AG08395 (cell line): ENCODE measurements at regions not wholly inside any gene's neighbourhood (a gene's known extent, or its start where the extent isn't known, plus 50 kb on each side); places are given as distances from the start of the nearest gene placed in this dataset.
"Not testable (repeated sequence)": the region's sequence is repeated elsewhere in the genome, so short reads cannot be mapped to it uniquely, and the experiment has no call there.

ENCODE experiments used
- DNase-seq: peaks from one replicate; pipeline ENCODE4 v3.0.0; 2012; ENCODE audit warnings: mixed read lengths, low spot score

- DNase-seq: no peak
These were observed 211.6 kb upstream of the PTBP2 start for GRCh38 chr1:96509951-96510350.

DNA sequence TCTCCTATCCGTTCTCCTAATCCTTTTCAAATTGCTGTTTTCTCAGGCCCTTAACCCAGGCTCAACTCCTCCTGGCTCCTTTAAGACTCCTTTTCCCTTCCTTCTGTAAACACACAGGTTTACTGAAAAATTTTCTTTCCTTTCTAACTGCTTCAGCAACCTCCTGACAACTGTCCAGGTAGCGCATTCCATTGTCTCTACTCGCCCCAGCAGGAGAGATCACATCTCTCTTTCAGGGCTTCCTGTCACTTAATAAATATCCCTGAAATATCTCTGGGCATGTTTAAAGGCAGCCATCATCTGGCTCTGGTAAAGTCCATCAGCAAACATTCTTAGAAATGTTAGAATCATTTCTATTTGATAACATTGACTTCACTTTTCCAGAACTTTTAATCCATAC is 211.2 kb upstream of the PTBP2 start:
- DNase-seq: no peak

DNA sequence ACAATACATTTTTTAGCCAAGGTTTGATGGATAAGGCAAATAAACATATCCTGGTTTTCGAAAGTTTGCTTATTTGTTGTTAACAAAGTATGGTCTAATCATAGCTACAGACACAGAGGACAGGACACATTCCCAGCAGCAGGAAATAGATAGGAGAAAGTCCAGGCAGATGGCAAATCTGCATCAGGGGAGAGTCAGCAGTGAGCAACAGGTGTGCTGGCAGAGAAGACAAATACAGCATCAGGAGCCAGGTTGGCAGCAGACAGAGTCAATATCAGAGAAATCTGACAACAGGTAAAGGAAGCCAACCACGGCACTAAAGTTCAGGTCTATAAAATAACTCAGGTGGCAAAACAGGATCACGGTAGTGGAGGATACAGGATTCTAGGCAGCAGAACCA is 210.7 kb upstream of the PTBP2 start:
- DNase-seq: no peak

GRCh38 chr1:96513136-96513535 is 208.4 kb upstream of the PTBP2 start:
- DNase-seq: peak; percentile 51

DNA sequence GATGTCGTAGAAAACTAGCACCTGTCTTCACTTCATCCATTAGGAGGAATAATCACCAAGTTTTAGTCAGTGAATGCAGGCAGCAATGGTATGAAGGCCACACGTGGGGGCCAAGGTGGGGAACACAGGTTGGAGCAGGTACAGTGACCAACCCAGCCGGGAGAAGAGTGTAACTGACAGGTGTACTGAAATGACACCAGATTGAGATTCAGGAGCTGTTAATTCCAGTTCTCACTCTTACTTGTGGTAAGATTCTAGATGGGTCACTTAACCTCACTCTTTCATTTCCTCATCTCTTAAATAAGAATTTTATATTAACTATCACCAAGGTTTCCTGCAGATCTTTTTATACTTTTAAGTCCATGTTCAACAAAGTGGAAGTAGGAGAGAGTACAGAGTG is 206.2 kb upstream of the PTBP2 start:
- DNase-seq: no peak

DNA sequence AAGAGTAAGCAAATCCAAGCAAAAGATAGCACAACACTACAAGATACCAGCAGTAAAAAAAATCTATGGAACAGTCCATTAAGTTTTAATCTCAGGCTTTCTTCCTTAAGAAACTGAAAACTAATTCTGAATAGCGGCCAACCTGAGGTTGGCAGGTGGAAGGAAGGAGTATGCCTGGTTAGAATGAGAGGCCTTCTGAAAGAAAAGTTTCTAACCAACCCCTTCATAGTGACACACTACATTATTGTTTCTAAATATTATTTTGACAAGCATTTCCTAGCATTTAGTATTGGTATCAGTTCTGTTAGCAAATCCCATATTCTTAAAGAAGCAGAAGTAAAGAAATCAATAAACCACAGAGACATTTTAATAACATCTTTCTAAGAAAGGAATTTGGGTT is 205.7 kb upstream of the PTBP2 start:
- DNase-seq: no peak

- peak; percentile 27 for DNase-seq
These were observed 201.6 kb upstream of the PTBP2 start for GRCh38 chr1:96519851-96520578.

DNA sequence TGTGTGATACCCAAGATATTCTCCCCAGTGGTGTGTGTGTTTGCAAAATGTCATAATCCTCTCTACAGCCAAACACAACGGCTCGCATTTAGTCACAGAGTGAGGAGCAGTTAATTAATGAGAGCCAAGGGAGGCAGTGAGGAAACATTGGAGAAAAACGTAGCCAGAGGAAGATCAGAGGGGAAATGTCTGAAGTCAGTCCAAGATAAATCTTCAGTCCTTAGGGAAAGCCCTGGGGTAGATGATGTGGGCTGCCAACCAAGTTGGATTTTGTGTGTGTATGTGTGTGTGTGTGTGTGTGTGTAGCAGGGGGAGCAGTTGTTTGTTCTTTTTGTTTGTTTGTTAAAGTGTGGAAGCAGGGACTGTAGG is 201.0 kb upstream of the PTBP2 start:
- DNase-seq: peak; percentile 31

DNA sequence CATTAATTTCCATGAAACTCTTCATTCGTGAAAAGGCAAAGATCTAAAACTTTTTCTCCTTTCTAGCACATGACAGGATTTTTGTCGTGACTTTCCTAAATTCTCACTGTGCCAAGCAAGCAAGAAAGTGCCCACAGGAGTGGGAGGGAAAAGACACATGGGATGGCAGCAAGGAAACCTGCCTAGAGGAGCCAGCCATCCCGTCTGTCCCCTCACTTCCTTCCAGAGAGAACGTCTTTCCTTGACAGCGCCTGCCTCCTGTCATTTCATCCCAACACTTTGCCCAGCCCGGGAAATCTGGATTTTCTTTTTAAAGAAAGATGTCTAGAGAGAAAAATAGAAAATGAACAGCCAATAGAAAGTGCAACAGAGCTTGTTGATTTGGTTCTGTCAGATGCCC is 200.6 kb upstream of the PTBP2 start:
- DNase-seq: no peak

GRCh38 chr1:96521994-96522760 is 199.4 kb upstream of the PTBP2 start:
- peak; percentile 22 for DNase-seq

DNA sequence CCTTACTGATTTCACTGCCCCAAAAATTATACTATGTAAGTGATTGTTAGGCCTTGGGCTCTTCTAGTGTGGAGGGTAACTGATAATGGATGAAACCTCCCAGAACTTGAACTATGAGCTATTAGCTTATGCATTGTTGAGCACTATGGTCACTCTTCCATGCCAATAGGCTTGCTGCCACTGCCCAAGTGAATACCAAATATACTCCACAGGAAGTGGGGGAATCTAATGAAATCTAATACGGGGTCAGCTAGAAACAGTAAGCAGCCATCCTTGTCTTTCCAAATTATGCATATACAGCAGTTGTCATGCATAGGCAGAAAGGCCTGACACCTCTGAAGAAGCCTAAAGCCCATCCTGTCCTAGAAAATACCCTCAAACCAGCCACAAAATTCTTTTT is 198.7 kb upstream of the PTBP2 start:
- no peak for DNase-seq

- no peak for DNase-seq
These were observed 197.5 kb upstream of the PTBP2 start for GRCh38 chr1:96524100-96524499.

- no peak for DNase-seq
These were observed 195.7 kb upstream of the PTBP2 start for GRCh38 chr1:96525657-96526557.

DNA sequence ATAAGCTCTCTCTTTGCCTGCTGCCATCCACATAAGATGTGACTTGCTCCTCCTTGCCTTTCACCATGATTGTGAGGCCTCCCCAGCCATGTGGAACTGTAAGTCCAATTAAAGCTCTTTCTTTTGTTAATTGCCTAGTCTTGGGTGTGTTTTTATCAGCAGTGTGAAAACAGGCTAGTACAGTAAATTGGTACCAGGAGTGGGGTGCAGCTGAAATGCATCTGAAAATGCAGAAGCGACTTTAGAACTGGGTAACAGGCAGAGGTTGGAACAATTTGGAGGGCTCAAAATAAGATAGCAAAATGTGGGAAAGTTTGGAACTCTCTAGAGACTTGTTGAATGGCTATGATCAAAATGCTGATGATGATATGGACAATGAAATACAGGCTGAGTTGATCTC is 192.9 kb upstream of the PTBP2 start:
- DNase-seq: not testable (repeated sequence)

DNA sequence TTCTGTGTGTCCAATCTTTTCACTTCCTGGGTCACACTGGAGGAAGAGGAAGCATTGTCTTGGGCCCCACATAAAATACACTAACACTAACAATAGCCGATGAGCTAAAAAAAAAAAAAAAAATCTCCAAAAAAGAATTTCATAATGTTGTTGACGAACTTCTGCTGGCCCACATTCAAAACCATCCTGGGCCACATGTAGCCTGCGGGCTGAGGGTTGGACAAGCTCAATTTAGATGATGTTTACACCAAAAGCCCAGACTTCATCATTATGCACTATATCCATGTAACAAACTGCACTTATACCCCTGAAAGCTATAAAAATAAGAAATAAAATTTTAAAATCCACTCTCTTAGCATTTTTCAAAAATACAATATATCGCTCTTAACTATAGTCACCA is 187.8 kb upstream of the PTBP2 start:
- no peak for DNase-seq

DNA sequence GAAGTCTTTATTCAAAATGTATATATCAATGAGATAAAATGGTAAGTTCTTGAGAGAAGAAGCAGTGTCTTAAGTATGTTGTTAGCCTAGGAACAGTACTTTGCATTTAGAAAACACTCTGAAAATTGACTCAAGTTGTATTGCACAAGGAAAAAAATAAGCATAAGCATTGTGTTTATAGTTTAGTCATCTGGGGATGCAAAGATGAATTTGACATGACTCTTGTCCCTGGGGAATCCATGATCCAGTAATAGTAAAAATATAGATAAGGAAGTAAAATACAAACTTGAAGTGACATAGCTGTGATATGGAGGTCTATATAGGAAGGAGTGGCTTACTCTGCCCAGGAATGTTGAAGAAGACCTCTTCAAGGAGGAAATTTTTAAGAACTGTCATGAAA is 185.0 kb upstream of the PTBP2 start:
- no peak for DNase-seq

GRCh38 chr1:96538111-96538641 is 183.4 kb upstream of the PTBP2 start:
- DNase-seq: peak; percentile 56

DNA sequence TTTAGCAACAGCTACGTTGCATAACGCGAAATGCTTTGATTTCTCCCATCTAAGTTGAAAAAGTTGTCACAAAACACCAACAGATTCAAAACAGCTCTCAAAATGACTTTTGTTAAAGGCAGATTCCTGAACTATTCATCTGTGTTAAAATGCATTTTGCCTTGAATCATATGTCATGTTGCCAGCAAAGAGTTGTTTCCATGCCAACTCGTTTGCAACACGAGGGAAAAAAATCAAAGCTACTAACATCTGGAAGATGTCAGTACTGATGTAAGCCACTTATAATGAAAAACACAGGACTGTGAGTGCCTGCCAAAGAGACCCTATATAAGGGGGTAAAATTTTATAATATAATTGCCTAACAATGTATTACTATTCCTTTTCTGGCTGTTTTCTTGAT is 182.7 kb upstream of the PTBP2 start:
- peak; percentile 60 for DNase-seq

- DNase-seq: no peak
These were observed 180.1 kb upstream of the PTBP2 start for GRCh38 chr1:96541491-96541890.

DNA sequence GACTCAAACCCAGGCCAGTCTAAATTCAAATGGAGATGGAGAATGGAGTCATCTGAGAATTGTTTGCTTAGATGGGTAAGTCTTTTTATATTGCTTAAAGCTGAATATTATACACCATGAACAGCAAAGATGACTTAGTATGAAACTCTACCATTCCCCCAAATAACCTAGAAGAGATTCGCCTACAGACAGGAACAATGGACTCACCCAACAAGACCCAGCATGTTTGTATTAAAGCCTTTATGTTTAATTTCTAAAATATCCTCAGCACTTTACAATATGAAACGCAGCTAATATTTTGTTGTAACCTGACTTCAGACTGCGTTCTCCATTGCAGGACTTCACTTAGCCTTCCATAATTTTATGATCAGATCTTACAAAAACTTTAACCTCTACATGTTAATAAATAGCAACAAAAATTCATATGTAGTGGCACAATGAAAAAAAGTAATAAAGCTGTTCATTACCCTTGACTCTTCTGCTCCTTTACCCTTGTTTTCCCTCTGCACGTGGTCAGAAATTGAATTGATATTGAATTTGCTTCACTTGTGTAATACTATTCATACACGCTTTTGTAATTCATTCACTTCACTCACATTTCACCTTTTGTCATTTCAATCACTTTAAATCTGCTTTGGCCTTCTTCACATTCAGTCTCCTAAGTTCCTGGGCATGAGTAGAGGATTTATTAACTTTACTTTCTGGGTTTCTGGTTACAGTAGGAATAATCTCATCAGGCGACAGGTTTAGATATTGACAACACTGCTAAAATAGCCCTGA is 177.3 kb upstream of the PTBP2 start:
- DNase-seq: no peak

GRCh38 chr1:96544831-96545221 is 176.8 kb upstream of the PTBP2 start:
- DNase-seq: no peak
